Colonic mucosa (tissue), 4 donors: ENCODE measurements at regions not wholly inside any gene's neighbourhood (a gene's known extent, or its start where the extent isn't known, plus 50 kb on each side); places are given as distances from the start of the nearest gene placed in this dataset.

Experiments
- DNase-seq: peaks from one replicate; pipeline ENCODE4 v3.0.0-alpha.2; 2020
- H3K27ac ChIP-seq: fragments of 200-600 bp; one replicate; pipeline ENCODE4 v1.8.0; 2021
- H3K27me3 ChIP-seq: fragments of 200-600 bp; one replicate; pipeline ENCODE4 v1.8.0; 2021
- H3K36me3 ChIP-seq: fragments of 200-600 bp; one replicate; pipeline ENCODE4 v1.8.0; 2021
- H3K4me1 ChIP-seq: fragments of 200-600 bp; one replicate; pipeline ENCODE4 v1.8.0; 2021; ENCODE audit warnings: mild to moderate bottlenecking
- H3K4me3 ChIP-seq: fragments of 200-600 bp; one replicate; pipeline ENCODE4 v1.8.0; 2021
- H3K9ac ChIP-seq, 2 donors: one replicate each; pipeline ENCODE4 v1.7.0; 2013; ENCODE audit warnings: control low read depth in 2 of 2, low read depth in 2 of 2, low read length in 2 of 2
- H3K9me3 ChIP-seq: fragments of 200-600 bp; one replicate; pipeline ENCODE4 v1.8.0; 2021
- CTCF ChIP-seq: fragments of 200-600 bp; IDR thresholded peaks from one replicate; pipeline ENCODE4 v1.8.0; 2022; ENCODE audit warnings: antibody characterized with exemption, mild to moderate bottlenecking
- intact Hi-C: fragments of 100-400 bp; cut with DNase I; formaldehyde crosslinking; loops from one replicate; pipeline ENCODE4 v1.14.1; 2022
- donor health status: healthy.
- donor health status: DM: no; HTN: no; CAD: no.
- donor health status: DM: no; HTN: no; CAD: no.

- no peak for TF ChIP-seq CTCF
- Histone ChIP-seq H3K4me3 (no peak overlapping the region), H3K27me3 (no peaks in the 10 kb centered on the region), H3K9ac (no peak overlapping the region), H3K9me3 (no peaks in the 10 kb centered on the region), H3K4me1 (no peaks in the 10 kb centered on the region), H3K27ac (no peak overlapping the region), H3K36me3 (no peaks in the 10 kb centered on the region)
- intact Hi-C loops: no loop called here
- DNase-seq: no peak
Observed at GRCh38 chr10:88067737-88068136, 204.3 kb downstream of the PTEN start.

- Histone ChIP-seq H3K36me3 (no peaks in the 10 kb centered on the region), H3K27me3 (no peaks in the 10 kb centered on the region), H3K4me1 (no peaks in the 10 kb centered on the region), H3K4me3 (no peak overlapping the region), H3K9me3 (no peaks in the 10 kb centered on the region), H3K27ac (no peak overlapping the region), H3K9ac (no peak overlapping the region)
- DNase-seq: no peak
- no peak for TF ChIP-seq CTCF
- intact Hi-C loops: no loop called here
Observed at GRCh38 chr10:88069338-88069737, 205.9 kb downstream of the PTEN start.

GRCh38 chr10:88070080-88070880 is 206.9 kb downstream of the PTEN start:
- no peak overlapping the region for H3K27ac ChIP-seq
- TF ChIP-seq CTCF: no peak
- H3K36me3 ChIP-seq: no peaks in the 10 kb centered on the region
- H3K4me3 ChIP-seq: no peak overlapping the region
- no peaks in the 10 kb centered on the region for H3K27me3 ChIP-seq
- no peaks in the 10 kb centered on the region for H3K9me3 ChIP-seq
- no peaks in the 10 kb centered on the region for H3K4me1 ChIP-seq
- no peak overlapping the region for H3K9ac ChIP-seq
- intact Hi-C loops: no loop called here
- DNase-seq: no peak

GRCh38 chr10:88071879-88072278 is 208.5 kb downstream of the PTEN start:
- no peak overlapping the region for H3K4me3 ChIP-seq
- DNase-seq: no peak
- intact Hi-C loops: no loop called here
- H3K27ac ChIP-seq: no peak overlapping the region
- no peak for TF ChIP-seq CTCF
- H3K36me3 ChIP-seq: no peaks in the 10 kb centered on the region
- H3K9ac ChIP-seq: no peak overlapping the region
- H3K9me3 ChIP-seq: no peaks in the 10 kb centered on the region
- H3K4me1 ChIP-seq: no peaks in the 10 kb centered on the region
- H3K27me3 ChIP-seq: no peaks in the 10 kb centered on the region

GRCh38 chr10:88073682-88074081 is 210.3 kb downstream of the PTEN start:
- H3K36me3 ChIP-seq: no peaks in the 10 kb centered on the region
- intact Hi-C loops: no loop called here
- no peak for TF ChIP-seq CTCF
- H3K4me1 ChIP-seq: no peaks in the 10 kb centered on the region
- H3K9ac ChIP-seq: no peak overlapping the region
- no peaks in the 10 kb centered on the region for H3K9me3 ChIP-seq
- H3K27ac ChIP-seq: no peak overlapping the region
- H3K4me3 ChIP-seq: no peak overlapping the region
- H3K27me3 ChIP-seq: no peaks in the 10 kb centered on the region
- DNase-seq: no peak
